Non-pigmented ciliary epithelial cell (primary cell): ENCODE measurements at regions not wholly inside any gene's neighbourhood (a gene's known extent, or its start where the extent isn't known, plus 50 kb on each side); places are given as distances from the start of the nearest gene placed in this dataset.

ENCODE experiments used
- DNase-seq: peaks from one replicate; pipeline ENCODE4 v3.0.0-alpha.2; 2010; ENCODE audit warnings: low read depth

DNA sequence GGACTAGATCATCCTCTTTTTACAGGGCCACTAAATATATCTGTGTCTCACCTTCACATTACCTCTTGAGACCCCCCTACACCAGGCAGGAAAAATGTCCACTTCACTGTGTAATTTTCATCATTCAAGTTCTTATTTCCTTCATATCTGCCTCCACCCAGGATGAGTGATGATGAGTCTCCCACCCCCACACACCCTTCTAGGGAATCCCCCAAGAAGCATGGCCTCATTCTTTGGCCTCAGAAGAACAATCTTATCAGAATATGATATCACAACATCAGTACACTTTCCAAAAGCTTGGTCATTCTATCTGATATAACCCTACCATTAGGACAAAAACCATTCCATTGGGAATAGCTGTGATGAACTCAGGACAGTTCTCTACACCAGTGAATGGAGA, 170.3 kb upstream of the DUSP10 start:
- no peak for DNase-seq

- no peak for DNase-seq
Measured at GRCh38 chr1:221911714-221912113, 169.8 kb upstream of the DUSP10 start.

GRCh38 chr1:221910222-221910621, 168.3 kb upstream of the DUSP10 start:
- no peak for DNase-seq

- DNase-seq = no peak
Measured at GRCh38 chr1:221908573-221908972, 166.7 kb upstream of the DUSP10 start.

GRCh38 chr1:221907166-221907932, 165.5 kb upstream of the DUSP10 start:
- no peak for DNase-seq

- no peak for DNase-seq
Measured at GRCh38 chr1:221905802-221906201, 163.9 kb upstream of the DUSP10 start.

DNA sequence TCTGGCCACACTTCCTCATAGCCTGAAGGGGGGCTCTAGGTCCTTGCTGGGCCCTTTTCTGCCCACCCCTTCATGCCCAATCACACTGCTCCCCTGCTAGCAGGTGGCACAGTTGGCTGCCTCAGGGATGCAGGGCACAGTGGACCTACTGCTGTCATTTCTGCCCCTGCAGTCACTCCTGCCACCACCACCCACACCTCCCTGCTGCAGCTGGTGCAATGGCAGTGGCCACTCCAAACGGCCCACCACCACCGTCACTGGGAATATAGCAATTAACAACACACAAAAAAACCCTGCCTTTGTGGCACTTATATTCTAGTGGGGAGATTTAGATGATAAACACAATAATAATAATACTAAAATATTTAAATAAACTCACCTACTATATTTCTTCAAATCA, 162.4 kb upstream of the DUSP10 start:
- DNase-seq = no peak

DNA sequence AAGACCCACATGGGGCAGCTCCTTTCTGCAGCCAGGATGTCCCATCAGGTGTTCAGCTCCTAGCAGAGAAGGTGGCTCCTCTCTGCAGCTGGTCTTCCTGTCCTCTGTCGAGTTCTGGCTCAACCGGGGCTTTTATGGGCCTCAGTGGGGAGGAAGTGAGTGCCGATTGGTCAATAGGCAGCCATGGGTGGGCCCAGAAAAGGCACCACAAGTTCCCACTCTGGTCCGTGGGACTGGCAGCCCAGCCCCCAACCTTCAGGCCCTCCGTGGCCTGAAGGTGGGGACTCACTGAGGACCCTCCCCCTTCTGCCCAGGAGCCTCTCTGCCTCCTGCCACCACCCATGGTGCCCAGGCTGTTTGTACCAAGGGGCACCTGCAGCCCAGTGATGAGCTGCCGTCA, 161.7 kb upstream of the DUSP10 start:
- no peak for DNase-seq

- DNase-seq = no peak
Measured at GRCh38 chr1:221902961-221903360, 161.1 kb upstream of the DUSP10 start.

GRCh38 chr1:221900678-221901077, 158.8 kb upstream of the DUSP10 start:
- DNase-seq = no peak

DNA sequence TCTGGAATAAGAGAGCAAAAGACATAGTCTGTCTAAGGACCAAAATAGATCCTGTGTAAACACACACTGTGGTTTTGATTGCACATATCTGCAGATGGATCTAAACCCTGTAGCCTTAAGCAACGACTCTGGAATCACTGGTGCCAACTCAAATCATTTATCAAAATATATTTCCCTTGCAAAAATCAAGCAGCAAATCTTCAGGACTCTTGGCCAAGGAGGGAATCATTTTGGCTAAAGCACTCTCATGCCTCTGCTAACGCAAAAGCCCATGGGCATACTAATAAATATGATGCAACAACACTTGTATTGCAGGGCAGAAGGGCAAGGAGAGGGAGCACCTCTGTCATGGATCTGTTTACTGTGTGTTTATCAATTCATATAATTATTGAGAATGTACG, 155.4 kb upstream of the DUSP10 start:
- no peak for DNase-seq

- no peak for DNase-seq
Measured at GRCh38 chr1:221892301-221892830, 150.5 kb upstream of the DUSP10 start.

GRCh38 chr1:221891708-221892107, 149.8 kb upstream of the DUSP10 start:
- DNase-seq = no peak

DNA sequence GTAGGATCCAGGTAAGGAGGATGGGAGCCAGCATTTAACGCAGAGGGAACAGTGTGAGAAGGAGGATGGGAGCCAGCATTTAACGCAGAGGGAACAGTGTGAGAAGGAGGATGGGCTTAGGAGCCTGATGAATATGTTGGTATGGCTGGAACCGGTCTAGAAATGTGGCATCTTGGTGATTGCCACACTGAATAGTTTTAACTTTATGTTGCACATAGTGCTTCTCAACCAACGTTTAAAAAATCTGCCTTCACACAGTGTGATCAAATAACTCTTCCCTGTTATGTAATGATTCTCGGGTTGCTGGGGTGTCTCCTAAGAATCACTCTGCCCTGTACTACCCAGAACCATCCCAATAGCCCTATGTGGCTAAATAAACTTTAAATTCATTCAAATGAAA, 146.9 kb upstream of the DUSP10 start:
- no peak for DNase-seq

DNA sequence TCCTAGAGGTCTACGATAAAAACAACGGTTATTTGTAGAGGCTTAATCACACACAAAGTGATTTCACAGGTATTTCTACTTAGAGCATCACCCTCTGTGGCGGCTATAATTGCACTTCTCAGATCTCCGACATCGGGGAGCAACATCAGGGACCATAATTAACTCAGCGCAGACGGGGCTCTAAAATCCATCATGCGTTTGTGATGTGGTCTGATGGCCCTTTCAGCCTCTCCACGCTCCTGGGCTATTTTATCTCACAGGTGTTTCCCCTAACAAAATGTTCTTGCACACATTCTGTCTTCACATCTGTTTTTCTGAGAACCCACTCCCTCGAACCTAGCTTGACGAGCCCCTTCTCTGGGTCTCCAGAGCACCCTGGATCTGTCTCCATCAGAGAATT, 146.3 kb upstream of the DUSP10 start:
- DNase-seq = no peak

GRCh38 chr1:221887758-221888157, 145.9 kb upstream of the DUSP10 start:
- no peak for DNase-seq

DNA sequence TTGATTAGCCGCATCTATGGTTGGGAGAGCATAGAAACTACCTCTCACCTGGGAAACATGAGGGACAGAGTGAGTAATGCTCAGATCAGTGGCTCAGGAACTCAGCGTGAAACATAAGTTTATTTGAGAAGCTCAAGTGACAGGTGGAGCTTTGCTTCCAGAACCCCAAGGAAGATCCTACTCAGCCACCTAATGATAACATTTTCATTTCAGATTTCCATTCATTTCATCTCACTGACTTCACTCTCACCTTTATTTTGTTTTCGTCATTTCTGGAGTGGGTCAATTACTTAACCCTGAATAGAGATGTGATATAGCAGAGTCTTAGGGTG, 145.5 kb upstream of the DUSP10 start:
- DNase-seq = no peak

DNA sequence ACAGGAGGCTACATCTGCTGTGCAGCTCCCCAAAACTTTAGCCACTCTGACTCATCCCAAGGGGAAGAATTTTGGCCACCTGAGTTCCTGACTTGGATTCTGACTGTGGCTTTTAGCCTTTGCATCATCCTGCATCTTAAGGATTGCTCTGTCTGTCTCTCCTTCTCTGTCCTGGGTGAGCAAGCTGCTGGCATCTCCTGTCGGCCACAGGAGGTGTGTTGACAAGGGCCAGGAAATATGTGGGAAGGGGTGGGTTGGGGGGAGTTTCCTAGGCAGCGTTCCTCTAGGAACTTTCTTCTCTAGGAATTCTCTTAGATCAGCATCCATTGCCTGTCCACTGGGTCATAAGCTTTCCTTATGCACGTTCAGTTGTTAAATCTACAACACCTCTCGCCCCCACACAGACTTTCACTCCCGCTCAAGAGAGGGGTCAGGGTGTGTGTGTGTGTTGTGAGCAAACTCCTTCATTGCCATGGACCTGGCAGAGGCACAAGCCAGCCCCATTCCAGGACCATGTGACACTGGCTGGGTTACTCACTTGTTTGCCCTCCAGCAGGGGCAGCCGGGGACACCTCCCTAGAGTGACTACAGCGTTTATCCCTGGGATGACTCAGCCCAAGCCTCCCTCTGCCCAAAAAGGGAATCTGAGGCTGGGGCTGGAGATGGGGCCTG, 145.0 kb upstream of the DUSP10 start:
- DNase-seq = no peak

DNA sequence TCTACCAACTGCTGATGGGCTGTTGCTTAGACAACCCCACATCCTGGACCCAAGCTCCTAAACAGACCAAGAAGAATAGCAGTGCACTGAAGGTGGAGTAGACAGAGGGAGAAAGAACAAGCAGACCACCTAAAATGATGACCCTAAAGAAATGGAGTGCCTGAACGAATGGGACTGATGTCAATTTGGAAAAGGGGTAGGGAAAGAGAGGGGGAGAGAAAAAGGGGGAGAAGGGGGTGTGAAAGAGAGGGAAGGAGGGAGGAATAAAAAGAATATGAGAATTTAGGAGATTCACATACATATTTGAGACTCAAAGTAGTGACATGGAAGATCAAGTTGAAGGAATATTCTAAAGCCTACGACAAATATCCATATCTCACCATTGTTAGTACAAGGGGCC, 144.4 kb upstream of the DUSP10 start:
- no peak for DNase-seq

GRCh38 chr1:221884821-221885220, 142.9 kb upstream of the DUSP10 start:
- no peak for DNase-seq

DNA sequence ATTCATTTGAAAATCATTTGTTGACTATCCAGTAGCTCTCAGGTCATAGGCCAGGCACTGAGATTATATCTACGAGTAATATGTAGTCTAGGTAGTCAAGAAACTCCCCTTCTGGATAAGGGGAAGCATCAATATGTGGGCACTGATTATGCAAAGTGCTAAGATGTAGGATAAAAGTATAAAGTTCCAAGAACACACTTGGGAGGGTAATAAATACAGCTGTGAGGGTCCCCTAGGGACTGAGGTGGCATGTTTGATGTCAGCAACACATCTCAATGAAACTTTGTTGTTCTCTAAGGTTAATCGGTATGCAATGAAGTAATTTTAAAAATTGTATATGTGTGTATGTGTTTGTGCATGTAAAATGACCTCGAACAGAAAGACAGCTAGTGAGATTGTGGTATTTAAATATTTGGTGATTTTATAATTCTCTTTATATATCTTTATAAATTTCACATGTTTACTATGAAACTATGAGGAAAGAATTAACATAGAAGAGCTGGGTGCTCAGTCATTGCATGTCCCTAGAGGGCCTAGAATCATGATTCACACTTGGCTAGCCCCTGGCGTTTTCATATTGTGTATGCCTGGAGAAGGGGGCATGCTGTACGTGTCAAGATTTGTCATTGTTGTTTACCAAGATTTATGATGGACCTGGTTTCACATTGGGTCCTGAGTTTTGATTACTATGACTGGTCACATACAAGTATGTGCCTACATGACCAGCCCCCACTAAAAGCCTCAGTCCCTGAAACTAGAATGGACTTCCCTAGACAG, 140.1 kb upstream of the DUSP10 start:
- DNase-seq = no peak

DNA sequence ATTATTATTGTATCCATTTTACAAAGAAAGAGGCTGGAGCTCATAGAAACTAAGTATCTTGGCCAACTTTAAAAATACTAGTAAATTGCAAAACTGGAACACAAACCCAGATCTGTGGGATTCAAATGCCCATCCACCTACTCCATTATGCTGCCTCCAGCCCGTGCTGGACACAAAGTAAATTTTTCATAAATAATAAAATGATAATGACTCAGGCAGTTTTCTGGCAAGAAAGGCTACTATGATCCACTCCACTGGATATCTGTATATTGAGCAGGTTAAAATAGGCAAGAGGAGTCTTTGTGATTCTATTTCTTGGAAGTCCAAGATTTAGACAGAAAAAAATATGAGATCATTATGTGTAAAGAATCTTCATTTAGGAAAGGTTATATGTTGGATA, 138.3 kb upstream of the DUSP10 start:
- no peak for DNase-seq

DNA sequence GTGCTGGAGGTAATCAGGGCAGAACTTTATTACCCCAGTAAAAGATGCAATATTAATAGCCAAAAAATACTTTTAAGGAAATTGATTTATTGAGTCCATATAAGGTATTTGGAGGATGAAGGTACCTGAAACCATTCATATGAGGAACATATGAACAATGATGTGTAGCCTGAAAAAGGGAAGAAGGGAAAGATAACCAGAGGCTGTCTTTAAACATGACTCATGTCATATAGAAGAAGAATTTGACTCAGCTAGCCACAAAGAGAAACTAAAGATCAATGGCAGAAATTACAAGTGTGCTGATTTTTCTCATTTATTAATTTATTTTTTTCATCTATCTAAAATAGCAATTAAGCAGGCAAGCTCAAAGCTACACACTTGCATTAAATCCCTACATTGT, 136.2 kb upstream of the DUSP10 start:
- no peak for DNase-seq
